PC-3 (cell line): ENCODE measurements at regions not wholly inside any gene's neighbourhood (a gene's known extent, or its start where the extent isn't known, plus 50 kb on each side); places are given as distances from the start of the nearest gene placed in this dataset.
A peak's percentile ranks its signal among the peaks of the same experiment; 100 is the strongest.

Experiments
- ATAC-seq: fragments of 200-7000 bp; cut with Tn5 transposase; 2 replicates; pipeline ENCODE4 v1.9.1; 2020; ENCODE audit warnings: mild to moderate bottlenecking, moderate library complexity
- BruUV-seq: library from RNA; stranded (reverse); fragments of 400-500 nt; replicated peaks from 2 replicates; lab custom pipeline; 2021; lab: Mats Ljungman, UMichigan
- CTCF ChIA-PET: fragments of 300-600 bp; sonication (Branson Sonifier 250); formaldehyde crosslinking; loops from one replicate; lab custom pipeline; 2022; ENCODE audit warnings: antibody characterized with exemption; lab: Charles Lee
- POLR2A ChIA-PET: fragments of 300-600 bp; sonication (Branson Sonifier 250); formaldehyde crosslinking; loops from one replicate; lab custom pipeline; 2022; ENCODE audit warnings: antibody characterized with exemption; ENCODE audit not compliant: unreplicated experiment; lab: Charles Lee
- DNase-seq: peaks from one replicate; pipeline ENCODE4 v3.0.0-alpha.2; 2015
- H2AFZ ChIP-seq: fragments of 300-600 bp; sonication (generic); 2 replicates; pipeline ENCODE4 v1.6.0; 2016; ENCODE audit warnings: antibody characterized with exemption, low read length
- H3F3A ChIP-seq: fragments of 300-600 bp; sonication (generic); one replicate; pipeline ENCODE4 v1.6.0; 2017; ENCODE audit warnings: antibody characterized with exemption, low read length, control low read depth, mild to moderate bottlenecking; ENCODE audit not compliant: unreplicated experiment
- H3K27ac ChIP-seq: fragments of 300-600 bp; sonication (generic); 2 replicates; pipeline ENCODE4 v1.5.1; 2016; ENCODE audit warnings: mild to moderate bottlenecking, low read length
- H3K27me3 ChIP-seq: fragments of 300-600 bp; sonication (generic); 2 replicates; pipeline ENCODE4 v1.6.1; 2016; ENCODE audit warnings: low read length, mixed read lengths
- H3K36me3 ChIP-seq: fragments of 300-600 bp; sonication (generic); 2 replicates; pipeline ENCODE4 v1.6.1; 2016; ENCODE audit warnings: low read depth, mixed run types, low read length, mixed read lengths
- H3K4me1 ChIP-seq: fragments of 300-600 bp; sonication (generic); 2 replicates; pipeline ENCODE4 v1.5.1; 2016; ENCODE audit warnings: low read length; ENCODE audit not compliant: insufficient read depth
- H3K4me2 ChIP-seq: fragments of 300-600 bp; sonication (generic); 2 replicates; pipeline ENCODE4 v1.6.0; 2016; ENCODE audit warnings: low read length
- H3K4me3 ChIP-seq: fragments of 300-600 bp; sonication (generic); 2 replicates; pipeline ENCODE4 v1.5.1; 2016; ENCODE audit warnings: mild to moderate bottlenecking, low read length, mixed read lengths
- H3K79me2 ChIP-seq: fragments of 300-600 bp; sonication (generic); 2 replicates; pipeline ENCODE4 v1.6.1; 2017; ENCODE audit warnings: low read length, mixed read lengths
- H3K9ac ChIP-seq: fragments of 300-600 bp; sonication (generic); 2 replicates; pipeline ENCODE4 v1.6.0; 2016; ENCODE audit warnings: mild to moderate bottlenecking, low read length
- H3K9me2 ChIP-seq: fragments of 300-600 bp; sonication (generic); replicated peaks from 2 replicates; pipeline ENCODE4 v1.6.1; 2016; ENCODE audit warnings: mixed run types, low read length, mixed read lengths
- H3K9me3 ChIP-seq: fragments of 300-600 bp; sonication (generic); 2 replicates; pipeline ENCODE4 v1.6.1; 2016; ENCODE audit warnings: low read length, mixed read lengths
- H4K20me1 ChIP-seq: fragments of 300-600 bp; sonication (generic); 2 replicates; pipeline ENCODE4 v1.6.1; 2016; ENCODE audit warnings: low read length, mixed read lengths
- CTCF ChIP-seq: fragments of 300-600 bp; sonication (generic); conservative IDR thresholded peaks from 2 replicates; pipeline ENCODE4 v1.5.1; 2017; ENCODE audit warnings: antibody characterized with exemption, low read depth, mild to moderate bottlenecking, low read length
- EZH2 ChIP-seq: fragments of 300-600 bp; sonication (generic); IDR thresholded peaks from one replicate; pipeline ENCODE4 v1.6.1; 2017; ENCODE audit warnings: antibody characterized with exemption, mild to moderate bottlenecking, low read length; ENCODE audit not compliant: unreplicated experiment
- EZH2phosphoT487 ChIP-seq: fragments of 300-600 bp; sonication (generic); IDR thresholded peaks from 2 replicates; pipeline ENCODE4 v1.6.1; 2018; ENCODE audit warnings: mild to moderate bottlenecking, antibody characterized with exemption, low read length, borderline replicate concordance
- intact Hi-C: fragments of 100-400 bp; cut with micrococcal nuclease; formaldehyde crosslinking; loops from 2 replicates; pipeline ENCODE4 v1.9.0; 2023

GRCh38 chr17:69812240-69812837, 262.7 kb upstream of the KCNJ16 start:
- ChIA-PET CTCF (no interaction called here), POLR2A (interaction anchor here (0.7 kb wide), 1 partner anchor 23 kb away, joined by 3 read pairs; no protein-coding TSS in a partner anchor)
- Histone ChIP-seq H3K4me2 (peak overlapping the region; percentile 59), H3K9me3 (no peaks in the 10 kb centered on the region), H3K36me3 (no peaks in the 10 kb centered on the region), H4K20me1 (no peaks in the 10 kb centered on the region), H3K4me1 (peaks cover 36% of the 10 kb centered on the region), H3F3A (no peaks in the 10 kb centered on the region), H3K9me2 (0 out of 2 replicates have a peak, but pooled peaks cover 2% of the 10 kb centered on the region), H3K9ac (no peak overlapping the region), H3K79me2 (no peaks in the 10 kb centered on the region), H3K27ac (peak overlapping the region; percentile 45), H3K27me3 (no peaks in the 10 kb centered on the region), H2AFZ (no peak overlapping the region), H3K4me3 (no peak overlapping the region)
- intact Hi-C loops: loop anchor here (1.0 to 10.0 kb wide), 5 partner anchors 33 to 330 kb away; no protein-coding TSS in a partner anchor
- peak; percentile 92 for DNase-seq
- BruUV-seq: no TSS peak
- ATAC-seq: peak; percentile 86
- no peak for TF ChIP-seq EZH2phosphoT487
- no peak for TF ChIP-seq EZH2
- TF ChIP-seq CTCF: no peak

DNA sequence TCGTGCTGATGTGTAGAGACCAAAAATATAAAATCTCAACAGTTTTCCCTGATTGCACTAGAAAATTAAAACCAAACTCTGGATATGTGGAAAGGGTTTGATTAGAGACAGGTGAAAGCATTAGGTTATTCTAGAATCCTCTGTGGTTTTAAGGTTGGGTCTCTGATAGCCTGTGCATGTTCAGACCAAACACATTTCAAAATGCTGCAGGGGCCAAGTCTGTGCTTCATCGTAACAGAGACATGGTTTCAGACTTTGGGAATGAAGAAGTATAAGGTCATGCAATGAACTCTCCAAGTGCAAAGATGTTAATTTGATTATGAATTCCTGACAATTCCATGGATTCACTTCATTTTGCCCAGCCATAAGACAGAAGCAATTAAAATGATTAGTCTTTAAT, 261.0 kb upstream of the KCNJ16 start:
- ATAC-seq (no peak), DNase-seq (no peak)
- no peak overlapping the region for H2AFZ ChIP-seq
- intact Hi-C loops: loop anchor here (5.0 to 10.0 kb wide), 2 partner anchors 159 to 328 kb away; no protein-coding TSS in a partner anchor
- no peaks in the 10 kb centered on the region for H3K79me2 ChIP-seq
- 0 out of 2 replicates have a peak, but pooled peaks cover 2% of the 10 kb centered on the region for H3K9me2 ChIP-seq
- TF ChIP-seq EZH2 (no peak), CTCF (no peak), EZH2phosphoT487 (no peak)
- CTCF ChIA-PET: no interaction called here
- H3K36me3 ChIP-seq: no peaks in the 10 kb centered on the region
- peaks cover 36% of the 10 kb centered on the region for H3K4me1 ChIP-seq
- H3K9ac ChIP-seq: no peak overlapping the region
- no peak overlapping the region for H3K27ac ChIP-seq
- BruUV-seq: no TSS peak
- no peaks in the 10 kb centered on the region for H4K20me1 ChIP-seq
- POLR2A ChIA-PET: no interaction called here
- H3K4me3 ChIP-seq: no peak overlapping the region
- H3K4me2 ChIP-seq: no peak overlapping the region
- H3F3A ChIP-seq: no peaks in the 10 kb centered on the region
- H3K9me3 ChIP-seq: no peaks in the 10 kb centered on the region
- H3K27me3 ChIP-seq: no peaks in the 10 kb centered on the region

GRCh38 chr17:69815406-69815805, 259.6 kb upstream of the KCNJ16 start:
- no peaks in the 10 kb centered on the region for H3F3A ChIP-seq
- H3K4me2 ChIP-seq: no peak overlapping the region
- no peak overlapping the region for H3K4me3 ChIP-seq
- DNase-seq (no peak), ATAC-seq (no peak)
- no TSS peak for BruUV-seq
- ChIA-PET CTCF (no interaction called here), POLR2A (no interaction called here)
- H3K9me2 ChIP-seq: 0 out of 2 replicates have a peak, but pooled peaks cover 1% of the 10 kb centered on the region
- intact Hi-C loops: loop anchor here (10.0 kb wide), 1 partner anchor 161 kb away; no protein-coding TSS in a partner anchor
- no peak overlapping the region for H3K27ac ChIP-seq
- H3K9me3 ChIP-seq: no peaks in the 10 kb centered on the region
- H3K79me2 ChIP-seq: no peaks in the 10 kb centered on the region
- H3K9ac ChIP-seq: no peak overlapping the region
- peaks cover 32% of the 10 kb centered on the region for H3K4me1 ChIP-seq
- no peaks in the 10 kb centered on the region for H4K20me1 ChIP-seq
- no peak overlapping the region for H2AFZ ChIP-seq
- TF ChIP-seq EZH2phosphoT487 (no peak), CTCF (no peak), EZH2 (no peak)
- no peaks in the 10 kb centered on the region for H3K36me3 ChIP-seq
- no peaks in the 10 kb centered on the region for H3K27me3 ChIP-seq
